ENCODE measurements at regions not wholly inside any gene's neighbourhood (a gene's known extent, or its start where the extent isn't known, plus 50 kb on each side); places are given as distances from the start of the nearest gene placed in this dataset.

DNA sequence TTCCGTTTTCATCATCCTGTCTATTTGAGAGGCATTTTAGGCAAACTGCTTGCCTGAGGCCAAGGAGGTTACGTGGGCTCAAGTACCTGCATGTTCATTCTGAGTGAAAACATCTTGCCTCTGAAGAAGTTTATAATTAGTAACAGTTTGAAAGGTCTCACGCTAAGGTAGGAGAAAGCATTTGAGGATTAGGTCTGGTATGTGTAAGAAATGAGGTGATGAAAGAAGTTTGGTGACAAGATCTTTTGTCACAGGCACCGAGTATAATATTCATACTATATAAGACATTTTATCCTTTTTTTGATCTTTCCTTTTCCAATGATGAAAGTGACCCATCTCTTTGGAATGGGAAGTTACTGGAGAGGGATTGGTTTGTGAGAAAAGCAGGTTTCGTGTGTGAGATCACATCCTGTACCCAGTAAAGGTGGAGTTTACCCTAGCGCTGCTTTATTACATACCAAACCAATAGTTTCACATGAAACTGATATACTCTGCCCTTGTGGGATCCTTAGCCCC is 98.7 kb upstream of the PDC start:
- TF ChIP-seq CTCF (IDR thresholded peaks at IDR 0.05) = no peak
- no peak for TF ChIP-seq POLR2A (IDR thresholded peaks at IDR 0.05)
